Hematopoietic multipotent progenitor cell treated with erythropoietin and hydrocortisone succinate and interleukin-3 and kit ligand, for 17 days (in vitro differentiated cells): ENCODE measurements at regions not wholly inside any gene's neighbourhood (a gene's known extent, or its start where the extent isn't known, plus 50 kb on each side); places are given as distances from the start of the nearest gene placed in this dataset.

Experiments
- DNase-seq: peaks from one replicate; pipeline ENCODE4 v3.0.0-alpha.2; 2015; ENCODE audit warnings: low spot score

DNA sequence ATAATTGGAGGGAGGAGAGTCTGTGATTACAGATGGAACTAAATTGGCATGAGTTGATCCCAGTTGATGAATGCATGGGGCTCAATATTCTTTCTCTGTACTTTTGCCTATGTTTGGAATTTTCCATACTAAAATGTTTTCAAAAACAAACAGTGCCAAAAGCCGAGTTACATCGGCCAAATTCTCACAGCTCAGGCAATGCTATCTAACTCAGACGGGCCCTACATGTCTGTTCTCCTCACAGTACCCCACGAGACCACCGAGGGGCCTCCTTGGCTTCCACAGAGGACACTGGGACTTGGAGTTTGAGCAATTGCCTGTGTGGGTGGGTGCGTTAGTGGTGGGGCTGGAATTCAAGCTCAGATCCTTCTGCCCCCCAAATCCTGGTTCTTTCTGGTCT, 413.2 kb downstream of the CDH26 start:
- DNase-seq: no peak

DNA sequence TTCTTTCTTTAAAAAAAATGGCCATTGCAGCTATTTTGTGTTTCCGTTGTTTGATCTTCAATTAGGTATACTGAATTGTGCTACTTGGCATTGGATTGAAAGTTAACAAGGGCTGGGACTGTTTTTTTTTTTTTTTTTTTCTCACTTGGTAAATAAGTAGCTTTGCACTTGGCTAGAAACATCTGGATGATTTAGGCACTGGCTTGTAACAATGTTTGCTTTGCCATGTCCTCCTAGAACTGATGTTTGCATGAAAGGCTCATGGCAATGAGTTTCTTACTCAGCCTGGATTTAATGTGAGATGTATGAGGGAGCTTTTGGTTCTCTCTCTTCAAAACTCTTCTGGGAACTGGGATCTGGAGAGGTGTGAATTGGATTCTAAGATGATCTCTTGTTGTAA, 414.1 kb downstream of the CDH26 start:
- DNase-seq: no peak

DNA sequence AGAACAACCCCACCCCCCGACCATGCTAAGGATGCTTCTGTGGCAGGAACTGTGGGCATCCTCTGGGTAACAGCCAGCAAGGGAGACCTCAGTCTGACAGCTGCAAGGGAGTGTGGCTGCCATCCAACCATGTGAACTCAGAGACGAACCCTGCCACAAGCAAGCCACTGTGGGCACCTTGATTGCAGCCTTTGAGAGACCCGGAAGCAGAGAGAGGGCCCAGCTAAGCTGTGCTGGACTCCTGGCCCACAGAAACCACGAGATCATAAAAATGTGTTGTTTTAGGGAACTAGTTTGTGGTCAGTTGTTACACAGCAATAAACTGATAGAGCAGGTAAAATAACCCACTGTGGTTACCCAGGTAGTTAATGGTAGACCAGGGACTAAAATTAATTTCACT, 414.6 kb downstream of the CDH26 start:
- DNase-seq: no peak

DNA sequence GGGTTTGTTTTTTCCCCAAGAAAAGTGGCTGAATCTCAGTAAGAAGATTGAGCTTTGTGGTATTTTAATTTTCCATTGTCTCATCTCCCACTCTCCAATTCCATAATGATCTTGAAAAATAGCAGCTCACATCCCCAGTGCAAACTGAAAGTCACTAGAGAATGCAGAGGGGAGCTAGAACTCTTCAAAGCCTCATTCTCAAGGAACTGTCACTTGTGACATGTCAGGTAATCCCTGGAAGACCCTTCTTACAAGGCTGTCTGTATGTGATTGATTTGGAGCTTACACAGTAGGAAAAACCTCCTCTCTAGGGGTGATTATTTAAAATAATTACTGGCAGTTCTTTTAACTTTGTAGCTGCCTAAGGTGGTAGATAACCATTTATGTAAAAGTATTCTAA, 420.4 kb downstream of the CDH26 start:
- DNase-seq: no peak

DNA sequence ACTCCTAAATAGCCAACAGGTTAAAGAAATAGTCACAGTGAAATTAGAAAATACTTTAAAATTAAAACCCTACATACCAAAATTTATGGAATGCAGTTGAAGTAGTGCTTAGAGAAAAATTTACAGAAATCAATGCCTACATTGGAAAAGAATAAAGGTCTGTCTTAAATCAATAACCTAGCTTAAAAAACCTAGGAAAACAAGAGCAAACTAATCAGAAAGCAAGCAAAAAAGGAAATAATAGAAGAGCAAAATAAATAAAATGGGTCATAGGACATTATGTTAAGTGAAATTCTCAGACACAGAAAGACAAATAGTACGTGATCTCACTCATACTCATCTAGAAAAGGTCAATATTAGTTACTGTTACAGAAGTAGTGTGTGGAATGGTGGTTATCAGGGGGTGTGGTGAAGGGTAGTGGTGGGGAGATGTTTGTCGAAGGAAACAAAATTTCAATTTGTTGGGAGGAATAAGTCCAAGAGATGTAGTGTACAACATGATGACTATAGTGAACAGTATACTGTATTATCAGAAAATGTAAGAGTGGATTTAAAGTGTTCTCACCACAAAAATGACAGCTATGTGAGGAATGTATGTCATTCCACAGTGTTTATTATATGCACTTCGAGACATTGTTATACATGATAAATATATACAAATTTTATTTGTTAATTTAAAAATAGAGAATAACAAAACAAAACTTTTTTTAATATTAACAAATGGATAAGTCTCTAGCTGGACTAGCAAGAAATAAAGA, 423.6 kb downstream of the CDH26 start:
- no peak for DNase-seq

DNA sequence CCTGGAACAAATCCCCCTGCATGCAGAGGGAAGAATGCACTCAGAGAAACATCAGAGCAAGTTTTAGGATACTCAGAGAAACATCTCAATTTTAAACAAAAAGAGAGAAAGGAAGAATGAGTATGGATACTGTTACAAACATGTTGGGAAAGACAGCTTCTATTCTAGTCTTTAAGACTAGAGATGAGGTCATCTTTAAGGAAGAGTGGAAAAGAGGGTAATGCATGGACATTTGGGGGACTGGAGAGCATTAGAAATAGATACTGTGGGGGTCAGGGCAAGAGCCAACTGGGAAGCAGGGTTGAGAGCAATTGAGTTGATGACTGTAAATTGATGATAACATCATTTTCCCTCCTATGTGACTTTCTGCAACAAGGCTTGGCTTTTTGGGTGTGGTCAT, 431.2 kb downstream of the CDH26 start:
- no peak for DNase-seq

DNA sequence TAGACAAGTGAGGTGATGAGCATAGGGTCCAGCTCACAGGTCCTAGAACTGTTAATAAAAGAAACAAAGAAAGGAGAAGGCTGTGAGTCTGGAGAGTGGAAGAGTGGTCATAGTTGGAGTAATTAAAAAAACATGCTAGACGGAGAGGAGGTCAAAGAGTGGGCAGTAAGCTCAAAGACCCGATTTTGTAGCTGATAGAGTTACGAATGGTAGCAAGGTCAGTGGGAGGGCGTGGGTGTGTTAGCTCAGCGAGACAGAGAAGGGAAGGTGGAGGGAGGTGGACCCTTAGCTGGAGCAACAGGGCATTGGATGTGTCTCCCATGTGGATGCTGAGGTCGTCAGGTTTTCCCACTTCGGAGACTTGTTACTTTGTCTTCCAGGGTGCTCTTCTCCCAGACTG, 431.7 kb downstream of the CDH26 start:
- DNase-seq: no peak

DNA sequence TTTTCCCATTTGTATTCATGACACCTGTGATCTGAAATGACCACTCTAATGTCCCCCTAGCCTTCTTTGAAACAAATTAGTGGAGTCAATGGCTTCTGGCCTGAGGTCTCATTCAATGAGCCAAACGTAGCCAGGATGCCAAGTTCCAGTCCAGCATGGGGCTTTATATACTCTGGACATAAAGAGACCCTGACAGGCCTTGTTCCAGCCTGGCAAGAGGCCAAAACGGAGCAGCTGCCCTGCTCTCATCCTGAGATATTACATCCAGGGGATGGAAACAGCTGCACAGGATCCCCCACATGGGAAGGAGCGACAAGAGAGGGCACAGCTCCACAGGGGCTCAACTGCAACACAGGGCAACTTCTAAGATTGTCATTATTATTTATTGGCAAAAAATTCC, 437.8 kb downstream of the CDH26 start:
- no peak for DNase-seq

DNA sequence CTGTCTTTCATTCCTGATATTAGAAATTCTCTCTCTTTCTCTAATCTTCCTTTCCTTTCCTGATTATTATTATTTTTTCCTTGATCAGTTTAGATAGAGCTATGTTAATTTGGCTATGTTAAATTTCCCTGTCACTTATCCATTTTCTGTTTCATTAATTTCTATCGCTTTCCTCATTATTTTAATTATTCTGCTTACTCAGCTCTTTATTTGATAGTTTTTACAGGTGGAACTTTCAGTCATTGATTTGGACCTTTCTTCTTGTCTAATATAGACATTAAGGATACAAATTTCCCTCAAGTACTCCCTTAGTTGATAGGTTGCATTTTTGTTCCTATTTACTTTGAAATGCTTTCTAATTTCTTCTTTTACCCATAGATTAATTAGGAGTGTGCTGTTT, 442.3 kb downstream of the CDH26 start:
- no peak for DNase-seq

DNA sequence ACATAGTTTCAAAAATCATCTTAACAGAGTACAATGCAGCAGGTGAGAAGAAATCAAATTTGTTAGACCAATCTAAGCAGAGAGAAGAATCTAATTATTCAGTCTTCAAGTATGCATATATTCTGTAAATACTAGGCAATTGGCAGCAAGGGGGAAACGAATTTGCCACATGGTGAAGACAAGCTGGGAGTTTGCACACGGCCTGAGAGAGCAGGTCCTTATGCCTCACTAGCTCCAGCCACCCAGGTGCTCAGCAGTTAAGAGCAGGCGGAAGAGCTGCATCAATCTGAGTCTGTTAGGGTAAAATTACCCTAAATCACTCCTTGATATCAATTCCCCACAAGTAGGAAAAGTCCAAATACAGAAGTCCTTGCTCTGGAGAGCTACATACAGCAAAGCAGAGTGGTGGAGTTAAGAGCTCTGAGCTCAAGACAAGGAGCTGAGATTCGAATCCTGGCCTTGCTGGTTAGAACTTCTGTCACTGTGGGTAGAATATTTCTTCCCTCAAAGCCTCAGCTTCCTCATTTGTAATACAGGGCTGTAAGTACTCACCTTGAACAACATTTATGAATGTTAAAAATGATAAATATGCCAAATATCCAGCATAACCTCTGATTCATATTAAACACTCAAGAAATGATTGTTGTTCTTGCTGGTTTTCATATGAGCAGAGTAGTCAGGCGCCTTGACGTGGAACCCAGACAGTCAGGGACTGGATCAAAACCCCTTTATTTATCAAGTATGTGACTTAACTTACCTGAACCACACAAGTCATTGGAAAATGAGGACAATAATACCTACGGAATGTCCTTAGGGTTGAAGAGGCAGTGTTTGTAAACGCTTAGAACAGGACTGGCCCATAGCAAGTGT, 444.2 kb downstream of the CDH26 start:
- no peak for DNase-seq

DNA sequence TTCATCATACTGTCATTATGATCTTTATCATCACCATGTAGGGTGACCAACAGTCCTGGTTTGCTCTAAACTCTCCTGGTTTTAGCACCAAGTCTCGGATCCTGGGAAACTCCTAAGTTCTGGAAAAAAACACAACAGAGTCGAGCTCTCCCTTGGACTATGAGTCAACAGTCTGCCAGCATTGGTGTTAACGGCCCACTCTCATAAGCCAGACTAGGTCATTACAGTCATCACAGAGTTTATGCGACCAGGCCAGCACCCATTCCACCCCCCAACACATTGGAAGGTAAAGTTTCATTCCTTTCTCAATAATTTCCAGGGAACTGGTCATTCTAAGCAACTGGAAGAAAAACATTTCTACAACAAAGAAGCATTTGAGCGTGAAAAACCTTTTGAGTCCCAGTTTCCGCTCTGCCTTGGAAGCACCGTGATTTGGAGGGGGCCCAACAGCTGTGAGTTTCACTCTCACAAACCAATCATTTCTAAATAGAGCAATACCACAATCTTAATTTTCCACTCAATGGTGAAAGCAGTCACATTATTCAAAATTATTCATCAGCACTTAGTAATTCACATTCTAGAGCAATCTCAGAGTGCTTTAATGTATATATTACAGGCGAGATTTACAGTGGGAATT, 445.0 kb downstream of the CDH26 start:
- DNase-seq: no peak

DNA sequence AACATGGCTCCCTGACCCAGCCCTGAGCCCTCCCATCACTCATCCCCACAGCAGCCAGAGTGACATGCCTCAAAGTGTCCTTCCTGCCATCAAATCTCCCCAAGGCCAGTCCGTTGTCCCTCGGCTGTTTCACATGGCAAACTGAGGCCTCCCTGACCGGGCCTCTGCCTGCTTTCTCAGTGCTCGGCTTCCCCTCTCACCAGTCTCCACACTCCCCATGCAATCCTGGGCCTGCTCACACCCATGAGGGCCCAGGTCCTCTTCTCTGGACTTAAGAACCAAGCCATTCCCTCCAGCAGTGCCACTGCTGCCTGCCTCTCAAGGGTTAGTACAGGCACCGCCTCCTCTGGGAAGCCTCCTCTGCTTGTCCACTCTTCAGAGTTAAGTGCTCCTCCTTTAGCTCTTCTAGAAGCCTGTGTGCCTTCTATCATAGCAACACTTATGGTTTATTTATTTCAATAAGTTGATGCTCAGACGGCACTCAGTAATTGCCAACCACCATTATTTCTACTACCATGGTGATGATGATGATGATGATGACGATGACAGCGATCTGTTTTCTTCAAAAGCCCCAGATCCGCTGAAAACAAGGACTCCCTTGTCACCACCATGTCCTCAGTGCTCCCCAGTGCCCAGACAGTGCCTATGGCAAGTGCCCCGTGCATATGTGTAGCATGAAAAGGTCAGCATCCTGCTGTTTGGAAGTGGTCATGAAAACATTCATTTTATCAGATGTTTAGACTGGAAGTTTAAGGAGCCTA, 449.0 kb downstream of the CDH26 start:
- DNase-seq: no peak

DNA sequence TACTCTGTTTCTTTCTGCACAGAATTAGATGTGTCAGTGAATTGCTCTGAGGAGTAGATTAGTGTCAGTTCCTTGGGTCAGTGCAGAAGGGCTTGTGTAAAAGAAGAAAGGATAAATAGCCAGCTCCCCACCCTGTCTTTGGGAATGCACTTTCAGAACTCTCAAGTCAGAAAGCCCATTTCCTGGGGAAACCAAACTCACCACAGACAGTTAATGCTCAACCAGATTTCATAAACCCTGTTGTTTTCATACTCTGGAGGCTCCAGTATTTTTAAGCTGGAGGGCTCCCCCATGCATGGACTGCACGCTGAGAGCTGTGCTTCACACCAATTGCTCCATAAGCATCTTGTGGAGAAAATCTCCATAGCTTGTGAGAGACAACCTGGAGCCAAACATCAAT, 449.7 kb downstream of the CDH26 start:
- no peak for DNase-seq

DNA sequence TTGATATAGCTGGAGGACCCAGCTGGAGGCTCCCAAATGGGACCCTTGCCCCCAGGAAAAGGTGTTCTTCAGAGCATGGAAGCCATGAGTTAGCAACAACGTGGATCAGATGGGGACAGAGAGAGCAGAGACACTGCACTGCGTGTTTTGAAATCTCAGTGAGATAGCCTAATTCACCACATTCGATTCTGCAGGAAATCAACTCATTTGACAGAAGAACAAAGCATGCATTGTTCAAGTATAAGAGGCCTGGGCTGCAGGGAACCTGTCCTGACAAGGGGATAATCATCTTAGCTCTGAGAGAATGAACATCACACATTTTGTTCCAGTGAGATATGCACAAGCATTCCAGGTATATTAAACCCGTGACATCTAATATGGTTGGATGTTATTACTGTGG, 450.2 kb downstream of the CDH26 start:
- DNase-seq: no peak

DNA sequence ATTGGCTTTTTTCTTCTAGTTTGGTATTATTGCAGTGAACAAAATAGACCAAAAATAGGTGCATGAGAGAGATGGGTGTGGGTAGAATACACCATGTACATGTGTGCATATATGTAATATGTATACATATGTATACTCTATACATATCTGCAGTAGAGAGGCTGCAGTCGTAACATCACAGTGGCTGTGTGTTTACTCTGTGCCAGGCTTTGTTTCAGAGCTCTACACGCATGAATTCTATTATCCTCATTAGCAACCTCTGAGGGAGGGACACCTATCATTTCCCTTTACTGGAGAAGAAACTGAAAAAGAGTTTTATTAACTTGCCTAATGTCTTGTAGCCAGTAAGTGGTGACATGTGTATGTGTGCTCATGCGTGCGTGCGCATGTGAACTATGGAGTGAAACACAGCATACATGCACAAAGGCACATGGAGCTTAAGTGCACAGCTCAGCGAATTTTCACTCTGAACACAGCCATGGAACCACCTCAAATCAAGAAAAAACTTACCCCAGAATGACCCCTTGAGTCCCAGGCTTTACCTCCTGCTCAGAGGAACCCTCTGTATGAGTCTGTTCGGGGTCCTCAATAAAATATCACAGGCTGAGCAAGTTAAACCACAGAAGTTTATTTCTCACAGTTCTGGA, 452.5 kb downstream of the CDH26 start:
- no peak for DNase-seq

DNA sequence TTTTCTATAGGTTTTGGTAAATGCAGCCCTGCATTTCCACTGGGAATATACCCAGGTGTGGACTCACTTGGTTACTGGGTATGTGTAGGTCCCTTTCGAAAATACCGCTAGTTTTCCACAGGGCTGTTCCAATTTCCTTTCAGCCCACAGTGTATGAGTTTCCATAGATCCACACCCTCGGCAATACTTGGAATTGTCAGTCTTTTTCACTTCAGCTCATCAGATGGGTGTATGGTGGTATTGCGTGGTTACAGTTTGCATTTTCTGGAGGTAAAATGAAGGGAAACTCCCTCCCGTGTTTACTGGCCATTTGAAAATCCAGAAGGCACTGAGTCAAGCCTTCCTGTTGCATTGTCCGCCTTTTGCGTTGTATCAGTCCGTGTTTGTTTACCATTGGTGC, 453.6 kb downstream of the CDH26 start:
- no peak for DNase-seq

DNA sequence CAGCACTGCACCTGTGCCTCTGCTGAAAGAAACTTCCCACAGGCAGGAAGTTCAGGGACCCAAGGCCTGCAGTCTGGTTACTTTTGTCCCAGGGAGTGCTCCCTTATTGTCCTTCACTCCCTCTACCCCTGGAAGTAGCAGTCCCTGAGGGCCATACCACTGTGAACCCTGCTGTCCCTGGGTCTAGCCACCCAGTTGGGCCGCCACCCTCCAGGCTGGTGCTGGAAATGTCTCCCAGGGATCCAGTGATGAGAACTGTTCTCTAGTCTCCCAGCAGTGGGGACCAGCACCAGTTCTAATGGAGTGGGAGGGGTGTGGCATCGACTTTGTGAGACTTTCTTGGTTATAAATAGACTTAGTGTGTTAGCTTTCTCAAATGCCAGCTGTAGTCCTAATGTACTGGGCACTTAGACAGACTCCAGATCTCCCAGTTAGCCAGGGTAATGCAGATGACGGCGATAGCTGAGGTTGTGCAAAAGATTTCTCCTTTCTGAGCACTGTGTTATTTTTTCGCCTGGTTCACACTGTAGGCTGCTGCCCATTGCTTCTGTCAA, 462.5 kb downstream of the CDH26 start:
- no peak for DNase-seq

DNA sequence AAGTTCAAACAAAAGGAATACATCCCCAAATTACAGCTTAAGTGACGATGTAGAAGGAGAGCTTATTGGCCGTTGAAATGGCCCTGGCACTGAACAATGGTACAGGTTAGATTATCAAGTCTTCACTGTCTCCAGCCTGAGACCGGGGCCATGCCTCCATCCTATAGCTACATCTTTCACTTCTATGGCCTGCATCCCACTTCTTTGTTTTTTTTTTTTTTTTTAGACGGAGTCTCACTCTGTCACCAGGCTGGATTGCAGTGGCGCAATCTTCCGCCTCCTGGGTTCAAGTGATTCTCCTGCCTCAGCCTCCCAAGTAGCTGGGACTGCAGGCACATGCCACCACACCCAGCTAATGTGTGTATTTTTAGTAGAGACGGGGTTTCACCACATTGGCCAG, 464.6 kb downstream of the CDH26 start:
- DNase-seq: no peak

DNA sequence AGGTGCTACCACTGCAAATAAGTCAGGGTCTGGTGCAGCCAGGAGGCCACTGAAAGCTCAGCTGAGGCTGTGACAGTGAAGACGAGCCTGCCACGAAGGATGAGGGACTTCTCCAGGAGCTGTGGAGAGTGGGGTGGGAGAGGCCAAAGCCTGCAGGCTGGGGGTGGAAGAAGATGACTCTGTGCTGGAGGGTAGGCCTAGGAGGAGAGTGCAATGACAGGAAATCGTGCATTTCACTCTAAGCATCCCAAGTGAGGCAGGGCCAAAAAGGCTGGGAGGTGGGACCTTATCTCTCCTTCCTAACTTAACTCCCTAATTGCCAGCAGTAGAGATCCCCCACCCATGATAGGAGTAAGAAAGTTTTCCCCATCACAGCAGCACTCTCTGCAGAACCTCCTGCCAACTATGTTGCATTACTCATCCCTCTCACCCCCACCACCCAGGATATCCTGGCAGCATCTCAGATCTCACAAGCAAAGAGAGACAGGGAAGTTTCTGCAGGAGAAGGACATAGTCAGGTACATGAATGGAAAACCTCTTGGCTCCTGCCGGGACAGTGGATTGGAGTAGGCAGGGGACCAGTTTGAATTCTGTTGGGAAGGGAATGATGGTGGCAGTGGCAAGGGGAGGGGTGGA, 466.2 kb downstream of the CDH26 start:
- DNase-seq: no peak

DNA sequence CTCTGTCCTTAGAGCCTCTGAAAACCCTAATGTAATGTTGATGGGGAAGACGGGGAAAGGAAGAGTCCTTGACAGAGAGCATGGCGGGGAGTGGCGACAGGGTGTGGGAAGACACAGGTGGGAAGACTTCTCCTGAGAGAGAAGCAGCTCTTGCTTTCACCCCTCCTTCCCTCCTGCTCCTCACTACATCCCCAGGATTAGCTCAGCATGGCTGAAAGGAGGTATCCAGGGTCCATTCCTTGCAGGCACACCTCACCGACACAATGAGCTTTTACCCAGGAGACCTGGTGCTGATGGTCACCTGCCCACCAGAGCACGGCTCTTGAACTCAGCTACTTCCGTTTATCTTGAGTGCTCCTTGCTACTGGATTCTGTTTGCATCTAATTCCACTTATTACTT, 469.3 kb downstream of the CDH26 start:
- no peak for DNase-seq

DNA sequence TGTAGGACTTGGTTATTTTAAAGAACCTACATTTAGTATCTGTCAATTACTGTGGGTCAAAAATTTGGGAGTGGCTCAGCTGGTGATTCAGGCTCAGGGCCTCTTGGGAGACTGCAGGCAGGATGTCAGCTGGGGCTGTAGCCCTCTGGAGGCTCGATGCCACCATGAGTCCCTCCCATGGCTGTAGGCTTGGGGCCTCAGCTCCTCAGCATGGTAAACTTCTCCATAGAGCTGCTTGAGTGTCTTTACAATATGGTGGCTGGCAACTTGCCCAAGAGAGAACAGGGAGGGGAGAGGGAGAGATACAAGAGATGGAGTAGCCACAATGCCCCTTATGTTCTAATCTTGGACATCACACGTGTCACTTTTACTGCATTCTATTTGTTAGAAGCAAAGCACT, 470.4 kb downstream of the CDH26 start:
- no peak for DNase-seq
